K562 (cell line): ENCODE measurements at regions not wholly inside any gene's neighbourhood (a gene's known extent, or its start where the extent isn't known, plus 50 kb on each side); places are given as distances from the start of the nearest gene placed in this dataset.

Source experiments
- ATAC-seq: fragments of 200-7000 bp; cut with Tn5 transposase; 3 replicates; pipeline ENCODE4 v1.9.1; 2020; ENCODE audit warnings: moderate library complexity
- BruUV-seq: library from RNA; stranded (reverse); fragments of 400-500 nt; replicated peaks from 2 replicates; lab custom pipeline; 2021; lab: Mats Ljungman, UMichigan
- CTCF ChIA-PET: fragments of 300-600 bp; formaldehyde crosslinking; extraction: SDS; loops from one replicate; lab custom pipeline; 2021; ENCODE audit warnings: low intra/inter-chr PET ratio; lab: Yijun Ruan, JAX
- POLR2A ChIA-PET: fragments of 300-600, 350-650 bp; sonication (Branson Sonifier 250); formaldehyde crosslinking; extraction: SDS; loops from one replicate; lab custom pipeline; 2021; ENCODE audit warnings: antibody characterized with exemption, inconsistent platforms; lab: Yijun Ruan, JAX
- DNase-seq, 4 experiments: peaks; one replicate each; pipeline versions ENCODE4 v3.0.0 to v3.0.0-alpha.2; 2011 to 2018; ENCODE audit warnings: low spot score in 3 of 4, mixed read lengths in 3 of 4; ENCODE audit errors: extremely low read depth in 1 of 4
- FAIRE-seq: peaks from 2 replicates; lab custom pipeline; 2011; peaks lifted over from hg19 to GRCh38; lab: Jason Lieb, UNC
- H2AFZ ChIP-seq: 2 replicates; pipeline ENCODE4 v1.6.0; 2011; ENCODE audit warnings: low read depth, low read length, control low read depth, inconsistent platforms
- H3K27ac ChIP-seq: fragments of 200-600 bp; 3 replicates; pipeline ENCODE4 v1.8.0; 2011; ENCODE audit warnings: low read depth, mild to moderate bottlenecking, control low read depth, inconsistent platforms, low read length, moderate library complexity, mixed read lengths; ENCODE audit errors: extremely low read depth
- H3K27me3 ChIP-seq, 2 experiments: fragments of 300-600 bp in 1 of 2; 2 replicates in 1 of 2; 3 replicates in 1 of 2; pipeline versions ENCODE4 v1.6.0 to v1.8.0; 2011; ENCODE audit warnings: inconsistent platforms in 2 of 2, low read length in 2 of 2, mild to moderate bottlenecking in 1 of 2, mixed read lengths in 1 of 2, moderate library complexity in 1 of 2; ENCODE audit not compliant: control insufficient read depth in 2 of 2, insufficient read depth in 2 of 2
- H3K36me3 ChIP-seq: fragments of 300-600 bp; 3 replicates; pipeline ENCODE4 v1.8.0; 2011; ENCODE audit warnings: mild to moderate bottlenecking, low read length, inconsistent platforms; ENCODE audit not compliant: control insufficient read depth, insufficient read depth
- H3K4me1 ChIP-seq, 2 experiments: fragments of 200-600 bp in 1 of 2; replicated peaks in 1 of 2; 2 replicates in 1 of 2; 3 replicates in 1 of 2; pipeline versions ENCODE4 v1.5.1 to v1.8.0; 2011; ENCODE audit warnings: inconsistent platforms in 2 of 2, low read length in 2 of 2, mild to moderate bottlenecking in 1 of 2, mixed read lengths in 1 of 2, moderate library complexity in 1 of 2; ENCODE audit not compliant: control insufficient read depth in 2 of 2, insufficient read depth in 2 of 2
- H3K4me2 ChIP-seq: 2 replicates; pipeline ENCODE4 v1.6.1; 2011; ENCODE audit warnings: low read length, control low read depth, inconsistent platforms, mixed read lengths; ENCODE audit not compliant: insufficient read depth
- H3K4me3 ChIP-seq: fragments of 200-600 bp; sonication (generic), shearing (Covaris generic); 2 replicates; pipeline ENCODE4 v1.5.1; 2016; ENCODE audit warnings: control low read depth, inconsistent platforms
- H3K79me2 ChIP-seq: fragments of 200-600 bp; 3 replicates; pipeline ENCODE4 v1.8.0; 2011; ENCODE audit warnings: low read length, inconsistent platforms; ENCODE audit not compliant: control insufficient read depth, insufficient read depth
- H3K9ac ChIP-seq, 2 experiments: 2 replicates each; pipeline versions ENCODE4 v1.6.0 to v1.6.1; 2011; ENCODE audit warnings: low read depth in 2 of 2, low read length in 2 of 2, control low read depth in 1 of 2, inconsistent platforms in 1 of 2, mild to moderate bottlenecking in 1 of 2, mixed read lengths in 1 of 2; ENCODE audit not compliant: insufficient read depth in 1 of 2
- H3K9me1 ChIP-seq: one replicate; pipeline ENCODE4 v1.6.0; 2011; ENCODE audit warnings: inconsistent platforms, mild to moderate bottlenecking, low read length, moderate library complexity; ENCODE audit not compliant: control insufficient read depth, insufficient read depth
- H3K9me3 ChIP-seq: replicated peaks from 2 replicates; pipeline ENCODE4 v1.5.1; 2011; ENCODE audit warnings: low read depth, low read length, inconsistent platforms; ENCODE audit not compliant: control insufficient read depth, insufficient read depth
- H4K20me1 ChIP-seq: replicated peaks from 2 replicates; pipeline ENCODE4 v1.6.1; 2011; ENCODE audit warnings: low read length, inconsistent platforms, mixed read lengths; ENCODE audit not compliant: control insufficient read depth, insufficient read depth
- C11orf30 ChIP-seq: fragments of 450-650 bp; IDR thresholded peaks from 2 replicates; pipeline ENCODE4 v1.6.1; 2016; ENCODE audit warnings: low read depth, mild to moderate bottlenecking
- CBFA2T3 ChIP-seq: fragments of 450-650 bp; IDR thresholded peaks from 2 replicates; pipeline ENCODE4 v1.6.1; 2017
- HDAC6 ChIP-seq: IDR thresholded peaks from 2 replicates; pipeline ENCODE4 v1.6.1; 2012; ENCODE audit warnings: low read depth, mild to moderate bottlenecking, control low read depth, inconsistent platforms, low read length, moderate library complexity
- HNRNPH1 ChIP-seq: fragments of 200-400 bp; formaldehyde crosslinking; optimal IDR thresholded peaks from 2 replicates; pipeline ENCODE3; 2017; ENCODE audit warnings: low read depth, mild to moderate bottlenecking, low read length, moderate library complexity
- MAFF ChIP-seq: IDR thresholded peaks from 2 replicates; pipeline ENCODE4 v1.6.1; 2012; ENCODE audit warnings: low read length, improper control_type of control experiment
- MAFG ChIP-seq: fragments of 450-650 bp; conservative IDR thresholded peaks from 2 replicates; pipeline ENCODE4 v1.6.1; 2016; ENCODE audit warnings: missing genetic modification characterization, missing compliant biosample characterization
- MAFK ChIP-seq: IDR thresholded peaks from 2 replicates; pipeline ENCODE4 v1.6.1; 2011; ENCODE audit warnings: low read length, improper control_type of control experiment
- SIN3B ChIP-seq: fragments of 450-650 bp; IDR thresholded peaks from 2 replicates; pipeline ENCODE4 v1.6.1; 2017; ENCODE audit warnings: low read depth, mild to moderate bottlenecking, moderate library complexity
- ZNF316 ChIP-seq: fragments of 450-650 bp; IDR thresholded peaks from 2 replicates; pipeline ENCODE4 v1.6.1; 2016
- ZNF696 ChIP-seq: fragments of 250-450 bp; sonication (Bioruptor Pico); conservative IDR thresholded peaks from 2 replicates; pipeline ENCODE4 v1.4.0; 2020; ENCODE audit warnings: mild to moderate bottlenecking, moderate library complexity
- WGBS: fragments of 100-300 bp; shearing (Covaris generic); methylation state at CpG from one replicate; pipeline ENCODE4 v1.1.6; 2016; ENCODE audit warnings: low coverage, mixed read lengths; ENCODE audit not compliant: insufficient coverage; ENCODE audit errors: missing lambda C conversion rate; 5-methylcytosine and 5-hydroxymethylcytosine counted together
- in situ Hi-C: fragments of 300-500 bp; cut with MboI; formaldehyde crosslinking; loops from 4 replicates; pipeline ENCODE4 v1.15.0; 2018; ENCODE audit warnings: inconsistent platforms, mixed read lengths
- intact Hi-C: fragments of 100-400 bp; cut with micrococcal nuclease; formaldehyde crosslinking; loops from 2 replicates; pipeline ENCODE4 v1.14.2; 2022

GRCh38 chr13:50521831-50522149 lies 321.7 kb downstream of the DLEU7 start:
- TF ChIP-seq HDAC6, result no peak
- peak; percentile 79 for TF ChIP-seq C11orf30
- peak; percentile 89 for TF ChIP-seq ZNF316
- TF ChIP-seq MAFG, result peak; percentile 70
- TF ChIP-seq CBFA2T3, result no peak
- TF ChIP-seq SIN3B, result no peak
- TF ChIP-seq ZNF696, result no peak
- TF ChIP-seq MAFK, result peak; percentile 82
- no peak for TF ChIP-seq HNRNPH1
- peak; percentile 82 for TF ChIP-seq MAFF
- Histone ChIP-seq H3K9me1 (no peaks in the 10 kb centered on the region), H3K9ac (no peak overlapping the region), H3K79me2 (no peaks in the 10 kb centered on the region), H3K9me3 (no peaks in the 10 kb centered on the region), H2AFZ (no peak overlapping the region), H3K36me3 (no peaks in the 10 kb centered on the region), H4K20me1 (no peaks in the 10 kb centered on the region), H3K4me1 (no peaks in the 10 kb centered on the region; a peak in 1 of 5 replicates), H3K27ac (no peak overlapping the region), H3K4me2 (no peak overlapping the region), H3K27me3 (no peaks in the 10 kb centered on the region), H3K4me3 (no peak overlapping the region)
- ATAC-seq (no peak), FAIRE-seq (no peak), DNase-seq (no peak)
- intact Hi-C loops (loop anchor here (10.0 kb wide), 1 partner anchor 547 kb away; no protein-coding TSS in a partner anchor), in situ Hi-C loops (no loop called here)
- WGBS, result 41% methylated on average over 3 of the region's 3 CpGs
- ChIA-PET POLR2A (interaction anchor here (0.6 kb wide), 1 partner anchor 589 kb away, joined by 5 read pairs; the partner anchor contains the start of gene C13orf42), CTCF (no interaction called here)
- no TSS peak for BruUV-seq
